ENCODE measurements at regions not wholly inside any gene's neighbourhood (a gene's known extent, or its start where the extent isn't known, plus 50 kb on each side); places are given as distances from the start of the nearest gene placed in this dataset.

- Mint-ChIP-seq H3K36me3 (ENCODE audit: low read depth) (no peaks in the 10 kb centered on the region), H3K27ac (no peak overlapping the region), H3K27me3 (ENCODE audit: insufficient read depth) (peaks cover 26% of the 10 kb centered on the region), H3K4me3 (no peak overlapping the region), H3K9me3 (no peaks in the 10 kb centered on the region), H3K4me1 (ENCODE audit: low read depth) (no peaks in the 10 kb centered on the region)
- no peak for DNase-seq (ENCODE audit: low spot score)
- intact Hi-C loops (cut with micrococcal nuclease): no loop called here
Measured at GRCh38 chr1:22196041-22196440, 53.1 kb upstream of the WNT4 start.

GRCh38 chr1:22196641-22197040, 53.7 kb upstream of the WNT4 start:
- no peak for DNase-seq (ENCODE audit: low spot score)
- intact Hi-C loops (cut with micrococcal nuclease): no loop called here
- Mint-ChIP-seq H3K27me3 (ENCODE audit: insufficient read depth) (peaks cover 23% of the 10 kb centered on the region), H3K9me3 (no peaks in the 10 kb centered on the region), H3K27ac (no peak overlapping the region), H3K4me1 (ENCODE audit: low read depth) (no peaks in the 10 kb centered on the region), H3K36me3 (ENCODE audit: low read depth) (no peaks in the 10 kb centered on the region), H3K4me3 (no peak overlapping the region)

DNA sequence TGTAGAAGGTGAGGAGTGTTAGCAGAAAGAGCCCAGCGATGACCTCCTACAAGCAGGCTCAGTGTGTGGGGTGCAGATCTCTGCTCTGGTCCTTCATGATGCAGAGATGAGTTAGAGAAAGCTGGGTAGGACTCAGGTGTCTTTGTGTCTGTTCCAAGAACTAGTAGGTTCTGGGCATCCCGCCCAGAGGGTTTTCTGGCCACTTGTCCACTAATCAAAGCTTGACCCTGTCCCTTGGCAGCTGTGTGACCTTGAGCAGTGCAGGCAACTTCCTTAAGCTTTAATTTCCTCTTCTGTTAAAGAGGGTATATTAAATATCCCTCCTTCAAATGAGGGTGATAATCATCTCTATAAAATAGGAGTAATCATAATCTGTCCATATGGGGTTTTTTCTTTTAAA, 54.7 kb upstream of the WNT4 start:
- no peak overlapping the region for H3K27ac Mint-ChIP-seq
- no peaks in the 10 kb centered on the region for H3K36me3 Mint-ChIP-seq (ENCODE audit: low read depth)
- no peaks in the 10 kb centered on the region for H3K4me1 Mint-ChIP-seq (ENCODE audit: low read depth)
- H3K9me3 Mint-ChIP-seq: no peaks in the 10 kb centered on the region
- DNase-seq (ENCODE audit: low spot score): no peak
- H3K4me3 Mint-ChIP-seq: no peak overlapping the region
- intact Hi-C loops (cut with micrococcal nuclease): no loop called here
- peaks cover 23% of the 10 kb centered on the region for H3K27me3 Mint-ChIP-seq (ENCODE audit: insufficient read depth)

DNA sequence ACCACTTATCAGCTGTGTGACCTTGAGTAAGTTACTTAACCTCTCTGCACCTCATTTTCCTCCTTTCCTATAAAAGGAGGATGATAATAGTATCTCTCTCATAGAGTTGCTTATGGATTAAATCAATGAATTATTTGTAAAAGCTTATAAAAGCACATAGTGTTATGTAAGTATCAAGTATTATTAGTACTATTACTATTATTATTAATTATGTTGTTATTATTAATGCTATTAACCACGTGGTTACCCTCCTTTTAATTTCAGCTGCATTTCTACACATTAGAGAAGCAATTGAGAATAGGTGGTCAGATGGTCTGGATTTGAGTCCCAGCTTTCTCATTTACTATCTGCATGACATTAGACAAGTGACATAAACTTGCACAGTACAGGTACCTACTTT, 58.1 kb upstream of the WNT4 start:
- Mint-ChIP-seq H3K27ac (no peak overlapping the region), H3K27me3 (ENCODE audit: insufficient read depth) (peaks cover 26% of the 10 kb centered on the region), H3K9me3 (no peaks in the 10 kb centered on the region), H3K4me1 (ENCODE audit: low read depth) (no peaks in the 10 kb centered on the region), H3K4me3 (no peak overlapping the region), H3K36me3 (ENCODE audit: low read depth) (no peaks in the 10 kb centered on the region)
- no peak for DNase-seq (ENCODE audit: low spot score)
- intact Hi-C loops (cut with micrococcal nuclease): no loop called here

DNA sequence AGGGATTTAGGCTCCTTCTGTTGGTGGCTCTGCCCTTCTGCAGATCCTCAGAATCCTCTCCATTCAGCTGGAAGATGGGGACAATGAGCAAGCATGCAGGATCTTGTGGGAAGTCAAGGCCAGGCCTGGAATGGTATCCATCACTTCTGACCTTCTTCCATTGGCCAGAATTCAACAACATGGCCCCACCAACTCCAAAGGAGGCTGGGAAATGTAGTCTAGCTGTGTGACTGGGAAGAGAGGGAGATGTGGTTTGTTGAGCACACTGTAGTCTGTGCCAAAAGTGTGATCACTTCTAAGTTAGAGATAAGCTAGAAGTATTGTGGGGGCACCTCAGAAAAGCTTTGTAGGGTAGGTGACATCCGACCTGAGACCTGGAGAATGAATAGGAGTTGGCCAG, 60.4 kb upstream of the WNT4 start:
- H3K4me1 Mint-ChIP-seq (ENCODE audit: low read depth): no peaks in the 10 kb centered on the region
- DNase-seq (ENCODE audit: low spot score): no peak
- no peak overlapping the region for H3K27ac Mint-ChIP-seq
- intact Hi-C loops (cut with micrococcal nuclease): no loop called here
- no peaks in the 10 kb centered on the region for H3K9me3 Mint-ChIP-seq
- H3K27me3 Mint-ChIP-seq (ENCODE audit: insufficient read depth): peaks cover 29% of the 10 kb centered on the region
- no peak overlapping the region for H3K4me3 Mint-ChIP-seq
- H3K36me3 Mint-ChIP-seq (ENCODE audit: low read depth): no peaks in the 10 kb centered on the region

DNA sequence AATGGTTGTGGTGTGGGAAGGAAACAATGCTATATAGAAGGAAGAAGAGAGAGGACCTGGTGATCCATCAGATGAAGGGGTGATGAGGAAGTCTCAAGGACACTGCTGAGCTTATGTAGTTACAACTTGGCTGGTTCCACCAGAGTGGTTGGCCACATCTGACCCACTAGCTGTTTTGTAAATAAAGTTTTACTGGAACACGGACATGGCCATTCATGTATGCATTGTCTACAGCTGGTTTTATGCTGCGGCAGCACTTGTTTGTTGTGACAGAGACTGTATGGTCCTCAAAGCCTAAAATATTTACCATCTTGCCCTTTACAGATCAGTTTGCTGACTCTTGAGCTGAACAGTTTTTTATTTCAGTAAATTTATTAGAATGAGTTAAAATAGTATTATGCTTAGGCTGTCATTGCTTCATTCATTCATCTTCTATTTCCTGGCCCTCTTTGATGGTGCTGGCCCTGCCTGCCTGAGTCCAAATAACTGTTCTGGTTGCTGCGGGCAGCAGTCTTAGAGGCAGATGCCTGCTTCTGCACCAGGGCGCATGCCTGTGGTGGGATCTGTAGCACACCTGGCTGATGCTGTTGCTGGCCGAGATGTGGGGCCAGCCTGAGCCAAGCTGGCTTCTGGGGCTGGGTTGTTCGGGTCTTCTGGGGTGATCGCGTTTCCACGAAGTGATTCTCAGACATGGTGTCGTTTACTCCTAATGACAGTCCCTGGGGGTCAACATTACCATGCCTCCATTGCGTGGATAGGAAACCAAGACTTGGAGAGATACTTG, 61.4 kb upstream of the WNT4 start:
- Mint-ChIP-seq H3K27me3 (ENCODE audit: insufficient read depth) (peaks cover 31% of the 10 kb centered on the region), H3K4me3 (no peak overlapping the region), H3K27ac (no peak overlapping the region), H3K9me3 (no peaks in the 10 kb centered on the region), H3K4me1 (ENCODE audit: low read depth) (no peaks in the 10 kb centered on the region), H3K36me3 (ENCODE audit: low read depth) (no peaks in the 10 kb centered on the region)
- intact Hi-C loops (cut with micrococcal nuclease): no loop called here
- DNase-seq (ENCODE audit: low spot score): no peak

DNA sequence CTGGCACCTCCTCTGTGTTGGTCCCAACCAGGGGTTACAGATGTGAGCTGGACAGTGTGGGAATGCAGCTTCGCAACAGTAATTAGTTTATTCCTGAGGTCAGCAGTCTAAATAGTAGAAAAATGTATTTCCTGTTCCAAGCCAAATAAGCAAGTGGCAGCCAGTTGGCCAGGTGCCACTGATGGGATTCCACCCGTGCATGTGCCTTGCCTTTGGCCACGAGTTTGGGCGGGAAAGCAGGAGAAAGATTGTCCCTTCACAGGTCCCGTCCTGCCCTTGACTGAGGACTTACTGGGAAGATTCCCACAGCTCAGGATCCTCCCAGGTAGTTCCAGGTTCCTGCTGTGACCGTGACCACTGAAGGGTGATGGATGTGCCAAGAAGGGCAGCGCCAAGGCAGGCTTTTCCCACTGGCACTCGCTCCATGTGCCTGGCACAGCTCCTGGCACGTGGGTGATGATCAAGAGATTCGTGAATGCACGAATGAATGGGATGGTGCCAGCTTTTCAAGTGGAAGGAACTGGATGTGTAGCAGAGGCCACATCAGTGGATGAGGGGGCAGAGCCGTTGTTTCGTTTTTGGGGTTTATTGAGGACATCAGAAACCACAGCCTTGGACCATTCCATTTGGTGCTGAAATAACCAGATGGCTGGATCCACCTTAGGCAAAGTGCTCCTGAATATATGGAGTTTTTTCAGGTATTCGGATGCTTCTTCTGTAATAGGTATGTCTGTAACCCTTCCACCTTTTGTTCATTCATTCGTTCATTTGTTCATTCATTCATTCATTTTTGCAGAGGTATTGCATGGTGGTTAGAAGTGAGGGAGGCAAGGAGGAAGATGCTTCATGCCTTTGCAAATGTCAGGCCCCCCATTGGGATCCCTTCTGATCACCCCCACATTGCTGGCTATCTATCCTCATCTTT, 62.4 kb upstream of the WNT4 start:
- no peaks in the 10 kb centered on the region for H3K4me1 Mint-ChIP-seq (ENCODE audit: low read depth)
- H3K27ac Mint-ChIP-seq: no peak overlapping the region
- H3K36me3 Mint-ChIP-seq (ENCODE audit: low read depth): no peaks in the 10 kb centered on the region
- DNase-seq (ENCODE audit: low spot score): no peak
- H3K4me3 Mint-ChIP-seq: no peak overlapping the region
- H3K9me3 Mint-ChIP-seq: no peaks in the 10 kb centered on the region
- intact Hi-C loops (cut with micrococcal nuclease): no loop called here
- H3K27me3 Mint-ChIP-seq (ENCODE audit: insufficient read depth): peaks cover 29% of the 10 kb centered on the region

DNA sequence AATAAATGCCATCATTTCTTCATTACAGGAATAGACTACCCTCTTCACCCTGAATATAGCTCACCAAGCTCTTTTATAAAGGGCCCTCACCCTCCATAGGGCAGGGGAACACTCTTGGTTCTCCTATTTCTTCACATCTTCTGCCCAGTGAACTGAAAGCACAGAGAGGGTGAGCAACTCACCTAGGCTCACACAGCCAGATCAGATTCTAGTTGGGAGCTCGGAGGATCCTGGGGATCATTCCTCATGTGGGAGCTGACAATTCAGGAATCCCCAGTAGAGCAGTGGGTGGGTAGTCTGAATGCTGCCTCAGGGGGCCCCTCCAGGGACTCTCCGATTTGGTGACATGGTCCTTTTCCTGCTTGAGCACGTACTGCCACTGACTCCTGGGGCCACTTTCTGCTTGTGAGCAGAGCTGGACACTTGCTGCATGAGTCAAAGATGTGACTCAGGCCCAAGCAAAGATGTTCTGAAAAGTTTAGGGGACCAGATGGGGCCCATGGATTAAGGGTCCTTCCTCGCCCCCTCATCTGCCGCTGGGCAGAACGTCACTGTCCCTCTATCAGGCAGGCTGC, 63.7 kb upstream of the WNT4 start:
- Mint-ChIP-seq H3K27ac (no peak overlapping the region), H3K4me1 (ENCODE audit: low read depth) (no peaks in the 10 kb centered on the region), H3K9me3 (no peaks in the 10 kb centered on the region), H3K36me3 (ENCODE audit: low read depth) (no peaks in the 10 kb centered on the region), H3K4me3 (no peak overlapping the region), H3K27me3 (ENCODE audit: insufficient read depth) (peaks cover 30% of the 10 kb centered on the region)
- DNase-seq (ENCODE audit: low spot score): no peak
- intact Hi-C loops (cut with micrococcal nuclease): no loop called here

GRCh38 chr1:22207511-22208267, 64.8 kb upstream of the WNT4 start:
- Mint-ChIP-seq H3K4me1 (ENCODE audit: low read depth) (no peaks in the 10 kb centered on the region), H3K4me3 (no peak overlapping the region), H3K9me3 (no peaks in the 10 kb centered on the region), H3K36me3 (ENCODE audit: low read depth) (no peaks in the 10 kb centered on the region), H3K27me3 (ENCODE audit: insufficient read depth) (peaks cover 38% of the 10 kb centered on the region), H3K27ac (no peak overlapping the region)
- intact Hi-C loops (cut with micrococcal nuclease): no loop called here
- DNase-seq (ENCODE audit: low spot score): no peak

DNA sequence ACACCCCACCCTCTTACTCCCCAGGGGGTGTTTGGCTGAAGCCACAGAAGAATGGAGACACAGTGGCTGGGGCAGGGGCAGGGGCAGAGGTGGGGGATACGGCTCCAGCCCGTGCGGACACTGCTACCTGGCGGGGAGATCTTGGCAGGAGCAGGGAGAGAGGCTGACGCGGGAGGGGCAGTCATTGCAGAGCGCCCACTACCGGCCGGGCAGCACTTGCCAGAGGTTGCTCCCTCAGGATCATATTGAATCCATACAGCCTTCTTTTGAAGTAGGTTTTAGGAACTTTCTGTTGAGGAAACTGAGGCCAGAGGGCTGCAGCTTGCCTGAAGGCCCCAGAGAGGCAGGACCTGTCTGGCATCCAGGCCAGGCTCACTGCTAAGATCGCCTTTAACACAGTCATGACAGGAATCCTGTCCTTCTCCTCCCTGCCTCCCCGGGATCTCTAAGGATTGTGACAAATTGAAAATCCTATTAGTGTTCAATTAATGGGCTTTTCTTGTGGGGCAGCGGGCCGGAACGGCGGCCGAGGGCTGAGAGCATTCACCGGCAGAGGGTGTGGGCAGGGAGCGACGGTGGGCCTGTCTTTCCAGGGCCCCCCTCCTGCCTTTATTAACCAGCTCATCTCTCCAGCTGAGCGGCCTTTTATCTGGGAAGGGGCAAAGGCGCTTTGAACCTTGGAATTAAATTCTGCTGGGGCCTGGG, 65.5 kb upstream of the WNT4 start:
- H3K9me3 Mint-ChIP-seq: no peaks in the 10 kb centered on the region
- no peak overlapping the region for H3K4me3 Mint-ChIP-seq
- no peaks in the 10 kb centered on the region for H3K36me3 Mint-ChIP-seq (ENCODE audit: low read depth)
- intact Hi-C loops (cut with micrococcal nuclease): no loop called here
- no peaks in the 10 kb centered on the region for H3K4me1 Mint-ChIP-seq (ENCODE audit: low read depth)
- H3K27me3 Mint-ChIP-seq (ENCODE audit: insufficient read depth): peaks cover 33% of the 10 kb centered on the region
- no peak for DNase-seq (ENCODE audit: low spot score)
- H3K27ac Mint-ChIP-seq: no peak overlapping the region

- no peaks in the 10 kb centered on the region for H3K9me3 Mint-ChIP-seq
- H3K4me3 Mint-ChIP-seq: no peak overlapping the region
- H3K27me3 Mint-ChIP-seq (ENCODE audit: insufficient read depth): peaks cover 33% of the 10 kb centered on the region
- H3K36me3 Mint-ChIP-seq (ENCODE audit: low read depth): no peaks in the 10 kb centered on the region
- no peak for DNase-seq (ENCODE audit: low spot score)
- no peak overlapping the region for H3K27ac Mint-ChIP-seq
- H3K4me1 Mint-ChIP-seq (ENCODE audit: low read depth): no peaks in the 10 kb centered on the region
- intact Hi-C loops (cut with micrococcal nuclease): no loop called here
Measured at GRCh38 chr1:22208973-22209378, 66.1 kb upstream of the WNT4 start.

DNA sequence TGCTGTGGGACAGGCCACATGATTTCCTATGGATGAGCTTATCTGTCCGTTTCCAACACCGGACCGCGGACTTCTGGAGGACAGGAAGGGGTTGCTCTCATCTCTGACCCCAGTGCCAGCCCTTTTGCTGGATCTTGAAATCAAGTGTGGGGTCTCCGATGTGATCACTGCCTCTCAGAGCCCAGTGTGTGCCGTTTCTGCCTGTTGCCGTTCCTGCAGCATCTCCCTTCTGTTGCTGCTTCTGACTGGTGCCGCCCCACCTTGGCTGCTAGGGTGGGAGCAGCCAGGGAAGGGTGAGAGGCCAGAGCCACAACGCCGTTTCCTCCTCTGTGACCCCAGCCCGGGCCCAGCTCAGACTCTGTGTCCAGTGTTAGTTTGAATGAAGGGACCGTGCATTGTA, 67.3 kb upstream of the WNT4 start:
- Mint-ChIP-seq H3K36me3 (ENCODE audit: low read depth) (no peaks in the 10 kb centered on the region), H3K4me3 (no peak overlapping the region), H3K9me3 (no peaks in the 10 kb centered on the region), H3K27me3 (ENCODE audit: insufficient read depth) (peaks cover 36% of the 10 kb centered on the region), H3K27ac (no peak overlapping the region), H3K4me1 (ENCODE audit: low read depth) (no peaks in the 10 kb centered on the region)
- intact Hi-C loops (cut with micrococcal nuclease): no loop called here
- no peak for DNase-seq (ENCODE audit: low spot score)

All from activated T-helper 1 cell treated with anti-CD3 and anti-CD28 coated beads, Interleukin-12 subunit alpha, Interleukin-12 subunit beta, Interleukin-2, Interleukin-4 antibody, amounts not matched to agents 30 ng/mL and 10 ng/mL and 1 ng/mL, durations not matched to agents 14 hours and 24 hours and 36 hours (primary cell).